ENCODE measurements at regions not wholly inside any gene's neighbourhood (a gene's known extent, or its start where the extent isn't known, plus 50 kb on each side); places are given as distances from the start of the nearest gene placed in this dataset.

DNA sequence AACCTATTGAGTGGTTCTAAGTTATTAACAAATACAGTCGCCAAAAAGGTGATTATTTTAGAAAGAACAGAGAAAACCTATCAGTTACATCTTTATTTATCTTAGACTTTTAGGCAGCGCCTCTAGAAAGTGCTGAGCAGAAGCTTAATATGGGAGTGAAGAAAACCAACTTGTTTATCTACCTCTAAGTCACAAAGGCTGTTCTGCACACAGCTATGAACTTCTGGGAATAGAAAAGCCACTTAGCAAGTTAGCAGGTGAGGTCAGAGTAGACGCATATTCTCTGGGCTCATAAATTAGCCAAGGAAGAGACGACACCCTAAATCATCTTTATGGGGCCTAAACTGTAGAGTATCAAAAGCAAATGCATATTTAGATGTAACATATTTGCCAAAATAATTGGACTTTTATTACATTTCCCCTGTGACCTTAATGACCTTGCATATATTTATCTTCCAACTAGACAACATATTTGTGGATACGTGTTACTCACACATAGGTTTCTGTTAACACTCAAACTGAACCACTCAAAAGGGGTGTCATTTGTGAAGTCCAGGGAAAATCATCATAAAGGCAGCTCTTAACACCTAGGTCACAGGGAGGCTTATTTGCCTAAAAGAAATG is 267.1 kb downstream of the ADGB start:
- no peaks in the 10 kb centered on the region for H3K4me1 ChIP-seq
- DNase-seq = no peak
- H3K9me3 ChIP-seq = no peaks in the 10 kb centered on the region
- intact Hi-C loops (cut with DNase I) = no loop called here
- H3K27me3 ChIP-seq = no peaks in the 10 kb centered on the region
- no peak overlapping the region for H3K4me3 ChIP-seq
- no peaks in the 10 kb centered on the region for H3K36me3 ChIP-seq
- TF ChIP-seq CTCF (IDR thresholded peaks at IDR 0.05) = no peak
- H3K9ac ChIP-seq (ENCODE audit: low read depth in 2 of 2, low read length in 2 of 2) = no peak overlapping the region
- H3K27ac ChIP-seq = no peak overlapping the region

GRCh38 chr6:146866731-146867414 is 268.1 kb downstream of the ADGB start:
- intact Hi-C loops (cut with DNase I) = no loop called here
- Histone ChIP-seq H3K9me3 (no peaks in the 10 kb centered on the region), H3K27me3 (no peaks in the 10 kb centered on the region), H3K4me3 (no peak overlapping the region), H3K27ac (no peak overlapping the region), H3K36me3 (no peaks in the 10 kb centered on the region), H3K4me1 (no peaks in the 10 kb centered on the region), H3K9ac (ENCODE audit: low read depth in 2 of 2, low read length in 2 of 2) (no peak overlapping the region)
- DNase-seq = no peak
- TF ChIP-seq CTCF (IDR thresholded peaks at IDR 0.05) = no peak

- Histone ChIP-seq H3K36me3 (no peaks in the 10 kb centered on the region), H3K27me3 (no peaks in the 10 kb centered on the region), H3K9me3 (no peaks in the 10 kb centered on the region), H3K9ac (ENCODE audit: low read depth in 2 of 2, low read length in 2 of 2) (no peak overlapping the region), H3K27ac (no peak overlapping the region), H3K4me1 (no peaks in the 10 kb centered on the region), H3K4me3 (no peak overlapping the region)
- DNase-seq = no peak
- no peak for TF ChIP-seq CTCF (IDR thresholded peaks at IDR 0.05)
- intact Hi-C loops (cut with DNase I) = no loop called here
Observed at GRCh38 chr6:146868671-146869209, 270.0 kb downstream of the ADGB start.

GRCh38 chr6:146870760-146871159 is 272.0 kb downstream of the ADGB start:
- H3K27ac ChIP-seq = no peak overlapping the region
- H3K27me3 ChIP-seq = no peaks in the 10 kb centered on the region
- H3K9me3 ChIP-seq = no peaks in the 10 kb centered on the region
- H3K4me3 ChIP-seq = no peak overlapping the region
- no peak overlapping the region for H3K9ac ChIP-seq (ENCODE audit: low read depth in 2 of 2, low read length in 2 of 2)
- no peaks in the 10 kb centered on the region for H3K4me1 ChIP-seq
- H3K36me3 ChIP-seq = no peaks in the 10 kb centered on the region
- no peak for DNase-seq
- intact Hi-C loops (cut with DNase I) = no loop called here
- TF ChIP-seq CTCF (IDR thresholded peaks at IDR 0.05) = no peak

DNA sequence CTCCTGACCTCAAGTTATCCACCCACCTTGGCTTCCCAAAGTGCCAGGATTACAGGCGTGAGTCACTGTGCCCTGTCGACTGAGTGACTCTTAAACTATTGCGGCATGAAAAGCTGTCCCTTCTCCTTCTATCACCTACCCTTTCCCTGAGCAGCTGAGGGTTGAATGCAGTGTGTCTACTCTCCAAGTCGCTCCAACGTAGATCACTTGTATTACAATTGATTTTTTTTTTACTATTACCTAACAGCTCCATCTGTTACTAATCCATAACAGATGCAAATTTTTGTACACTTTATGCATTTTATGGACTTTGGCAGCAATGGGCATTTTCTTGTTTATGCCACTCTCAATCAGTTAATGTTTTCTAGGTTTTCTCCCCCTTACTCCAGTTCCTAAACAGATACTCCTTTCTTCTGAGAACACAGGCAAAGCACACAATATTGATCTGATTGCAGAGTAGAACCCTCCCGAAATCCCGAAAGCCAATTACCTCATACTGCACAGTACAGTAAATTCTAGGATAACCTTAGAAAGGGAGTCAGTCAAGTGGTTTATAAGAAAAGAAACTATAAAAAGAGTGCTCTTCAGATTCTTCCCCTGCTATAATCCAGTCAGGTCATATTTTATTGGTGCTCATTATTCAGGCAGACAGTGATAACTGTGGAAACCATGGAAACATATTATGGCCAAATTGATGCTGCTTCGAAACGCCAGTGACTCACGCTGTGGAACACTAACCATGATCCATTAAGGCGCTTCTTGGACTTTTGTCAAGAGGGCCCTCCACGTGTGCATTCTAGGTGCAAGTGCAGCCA is 273.0 kb downstream of the ADGB start:
- no peaks in the 10 kb centered on the region for H3K4me1 ChIP-seq
- H3K9me3 ChIP-seq = no peaks in the 10 kb centered on the region
- intact Hi-C loops (cut with DNase I) = no loop called here
- H3K4me3 ChIP-seq = no peak overlapping the region
- no peak for DNase-seq
- H3K36me3 ChIP-seq = no peaks in the 10 kb centered on the region
- no peak overlapping the region for H3K9ac ChIP-seq (ENCODE audit: low read depth in 2 of 2, low read length in 2 of 2)
- no peaks in the 10 kb centered on the region for H3K27me3 ChIP-seq
- H3K27ac ChIP-seq = no peak overlapping the region
- no peak for TF ChIP-seq CTCF (IDR thresholded peaks at IDR 0.05)
